A673 (cell line): ENCODE measurements at regions not wholly inside any gene's neighbourhood (a gene's known extent, or its start where the extent isn't known, plus 50 kb on each side); places are given as distances from the start of the nearest gene placed in this dataset.

Experiments used
- CTCF ChIP-seq: fragments of 300-800, 200-600 bp; sonication (generic); conservative IDR thresholded peaks from 2 replicates; pipeline ENCODE4 v1.5.1; 2017; ENCODE audit warnings: low read depth, mild to moderate bottlenecking, antibody characterized with exemption, low read length, moderate library complexity, mixed read lengths
- EZH2 ChIP-seq: fragments of 200-600 bp; sonication (generic); IDR thresholded peaks from 2 replicates; pipeline ENCODE4 v1.6.1; 2017; ENCODE audit warnings: borderline replicate concordance, low read depth, mild to moderate bottlenecking, mixed read lengths, antibody characterized with exemption, low read length; ENCODE audit not compliant: poor library complexity, severe bottlenecking

DNA sequence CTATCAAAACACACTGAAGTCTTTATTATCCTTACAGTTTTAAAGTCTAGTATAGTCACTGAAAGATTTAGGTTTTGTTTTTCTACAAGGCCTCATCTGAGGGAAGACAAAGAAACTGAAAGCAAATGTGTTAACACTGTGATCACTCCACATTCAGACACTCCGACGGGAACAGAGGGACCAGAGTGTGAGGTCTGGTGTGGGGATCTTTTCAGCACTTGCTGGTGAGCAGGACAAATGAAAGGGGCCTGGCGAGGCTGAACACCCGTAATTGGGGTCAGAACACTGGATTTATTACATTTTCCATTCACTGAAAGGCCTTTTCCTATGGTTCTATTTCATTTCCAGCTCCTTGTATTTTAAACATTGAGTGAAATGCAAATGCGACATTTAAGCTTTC lies 910.5 kb downstream of the CDH11 start:
- no peak for TF ChIP-seq CTCF
- TF ChIP-seq EZH2, result no peak
